OCI-LY1 (cell line): ENCODE measurements at regions not wholly inside any gene's neighbourhood (a gene's known extent, or its start where the extent isn't known, plus 50 kb on each side); places are given as distances from the start of the nearest gene placed in this dataset.

Experiments
- CTCF ChIP-seq: fragments of 200-600 bp; sonication (generic), shearing (Covaris generic); IDR thresholded peaks from 2 replicates; pipeline ENCODE4 v1.5.1; 2017; ENCODE audit warnings: mild to moderate bottlenecking, antibody characterized with exemption, low read length, moderate library complexity, mixed read lengths
- EZH2 ChIP-seq: fragments of 200-600 bp; sonication (generic), shearing (Covaris generic); IDR thresholded peaks from 2 replicates; pipeline ENCODE4 v1.8.0; 2017; ENCODE audit warnings: borderline replicate concordance, mixed run types, mild to moderate bottlenecking, antibody characterized with exemption, low read length, moderate library complexity, mixed read lengths

GRCh38 chrX:1911401-1912128 is 296.7 kb downstream of the ASMT start:
- TF ChIP-seq EZH2: no peak
- no peak for TF ChIP-seq CTCF
